ENCODE measurements at regions not wholly inside any gene's neighbourhood (a gene's known extent, or its start where the extent isn't known, plus 50 kb on each side); places are given as distances from the start of the nearest gene placed in this dataset.

GRCh38 chr1:68363339-68363738 lies 86.4 kb downstream of the RPE65 start:
- TF ChIP-seq CTCF (conservative IDR thresholded peaks at IDR 0.05; ENCODE audit: low read length) (no peak), EZH2phosphoT487 (IDR thresholded peaks at IDR 0.05; ENCODE audit: borderline replicate concordance) (no peak)
